ENCODE measurements at regions not wholly inside any gene's neighbourhood (a gene's known extent, or its start where the extent isn't known, plus 50 kb on each side); places are given as distances from the start of the nearest gene placed in this dataset.
A peak's percentile ranks its signal among the peaks of the same experiment; 100 is the strongest.

GRCh38 chrX:142149919-142150318 lies 55.2 kb downstream of the MAGEC2 start:
- DNase-seq (ENCODE audit: low spot score), result no peak

- DNase-seq (ENCODE audit: low spot score), result no peak
Observed at GRCh38 chrX:142134533-142134932, 70.6 kb downstream of the MAGEC2 start.

- no peak for DNase-seq (ENCODE audit: low spot score)
Observed at GRCh38 chrX:142096253-142096652, 108.8 kb downstream of the MAGEC2 start.

- no peak for DNase-seq (ENCODE audit: low spot score)
Observed at GRCh38 chrX:142095651-142096245, 109.3 kb downstream of the MAGEC2 start.

- DNase-seq (ENCODE audit: low spot score), result peak; percentile 1
Observed at GRCh38 chrX:142089193-142089592, 115.9 kb downstream of the MAGEC2 start.

GRCh38 chrX:142084611-142085010 lies 120.5 kb downstream of the MAGEC2 start:
- no peak for DNase-seq (ENCODE audit: low spot score)

- no peak for DNase-seq (ENCODE audit: low spot score)
Observed at GRCh38 chrX:142076633-142077032, 128.5 kb downstream of the MAGEC2 start.

GRCh38 chrX:142068365-142068764 lies 136.7 kb downstream of the MAGEC2 start:
- no peak for DNase-seq (ENCODE audit: low spot score)

GRCh38 chrX:142060191-142060590 lies 144.9 kb downstream of the MAGEC2 start:
- DNase-seq (ENCODE audit: low spot score), result no peak

GRCh38 chrX:142054094-142054493 lies 150.4 kb downstream of the MAGEC1 start:
- DNase-seq (ENCODE audit: low spot score), result no peak

- DNase-seq (ENCODE audit: low spot score), result no peak
Observed at GRCh38 chrX:142052238-142052637, 148.5 kb downstream of the MAGEC1 start.

GRCh38 chrX:142043196-142043595 lies 139.5 kb downstream of the MAGEC1 start:
- DNase-seq (ENCODE audit: low spot score), result no peak

- DNase-seq (ENCODE audit: low spot score), result no peak
Observed at GRCh38 chrX:142040906-142041305, 137.2 kb downstream of the MAGEC1 start.

- DNase-seq (ENCODE audit: low spot score), result no peak
Observed at GRCh38 chrX:142036116-142036515, 132.4 kb downstream of the MAGEC1 start.

GRCh38 chrX:142005532-142005931 lies 101.8 kb downstream of the MAGEC1 start:
- DNase-seq (ENCODE audit: low spot score), result no peak

GRCh38 chrX:142002471-142002870 lies 98.8 kb downstream of the MAGEC1 start:
- DNase-seq (ENCODE audit: low spot score), result no peak

- no peak for DNase-seq (ENCODE audit: low spot score)
Observed at GRCh38 chrX:142001934-142002333, 98.2 kb downstream of the MAGEC1 start.

GRCh38 chrX:141989815-141990214 lies 86.1 kb downstream of the MAGEC1 start:
- DNase-seq (ENCODE audit: low spot score), result no peak

GRCh38 chrX:141989134-141989533 lies 85.4 kb downstream of the MAGEC1 start:
- DNase-seq (ENCODE audit: low spot score), result no peak

GRCh38 chrX:141982296-141982695 lies 78.6 kb downstream of the MAGEC1 start:
- no peak for DNase-seq (ENCODE audit: low spot score)

GRCh38 chrX:141975839-141976238 lies 72.1 kb downstream of the MAGEC1 start:
- no peak for DNase-seq (ENCODE audit: low spot score)

- no peak for DNase-seq (ENCODE audit: low spot score)
Observed at GRCh38 chrX:141969706-141970105, 66.0 kb downstream of the MAGEC1 start.

GRCh38 chrX:141960578-141960977 lies 56.9 kb downstream of the MAGEC1 start:
- DNase-seq (ENCODE audit: low spot score), result no peak

Data from kidney capillary endothelial cell (primary cell).